ENCODE measurements at regions not wholly inside any gene's neighbourhood (a gene's known extent, or its start where the extent isn't known, plus 50 kb on each side); places are given as distances from the start of the nearest gene placed in this dataset.

DNA sequence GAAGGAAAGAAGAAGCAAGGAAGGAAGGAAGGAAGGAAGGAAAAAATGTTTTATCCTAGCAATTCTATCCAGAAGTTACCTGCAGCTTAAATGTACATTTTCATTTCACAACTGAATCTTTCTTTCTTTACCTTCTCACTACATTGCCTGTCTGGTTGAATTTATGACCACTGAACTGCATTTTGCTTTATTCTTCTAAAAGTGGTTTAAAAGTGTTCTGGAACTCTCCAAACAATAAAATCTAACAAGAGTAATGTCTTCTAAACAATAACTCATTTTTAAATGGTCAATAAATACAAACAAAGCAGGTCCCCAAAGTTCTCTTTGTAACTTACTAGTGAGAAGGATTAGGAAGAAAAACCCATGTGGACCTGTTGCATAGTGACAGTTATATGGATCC lies 587.5 kb upstream of the NEGR1 start:
- Histone ChIP-seq H3K4me1 (ENCODE audit: control insufficient read depth, insufficient read depth, low read length) (no peaks in the 10 kb centered on the region), H3K36me3 (ENCODE audit: insufficient read depth, low read length) (no peaks in the 10 kb centered on the region), H3K4me2 (ENCODE audit: low read length) (no peak overlapping the region), H3K9me3 (replicated peaks; ENCODE audit: low read length) (no peaks in the 10 kb centered on the region), H3K9ac (ENCODE audit: low read depth, low read length) (no peak overlapping the region), H3K27me3 (ENCODE audit: control insufficient read depth, insufficient read depth, low read length) (no peaks in the 10 kb centered on the region), H3K4me3 (ENCODE audit: low read length) (no peak overlapping the region)

DNA sequence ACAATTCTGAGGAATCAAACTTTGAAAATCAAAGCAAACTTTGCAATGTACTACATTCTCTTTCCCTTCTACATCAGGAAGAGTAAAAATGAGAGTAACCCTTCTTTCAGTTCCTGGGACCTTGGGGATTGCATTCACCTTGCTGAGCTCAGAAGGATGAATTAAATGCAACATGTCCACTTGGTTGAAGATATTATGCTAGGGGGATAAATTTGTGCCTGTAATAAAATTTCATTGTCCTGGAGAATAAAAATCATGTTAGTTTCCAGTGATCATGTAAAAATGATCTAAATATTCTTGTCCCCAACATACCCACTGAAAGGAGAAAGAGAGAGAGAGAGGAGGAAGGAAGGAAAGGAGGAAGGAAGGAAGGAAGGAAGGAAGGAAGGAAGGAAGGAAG lies 587.1 kb upstream of the NEGR1 start:
- no peaks in the 10 kb centered on the region for H3K27me3 ChIP-seq (ENCODE audit: control insufficient read depth, insufficient read depth, low read length)
- H3K9me3 ChIP-seq (replicated peaks; ENCODE audit: low read length) = no peaks in the 10 kb centered on the region
- no peak overlapping the region for H3K4me3 ChIP-seq (ENCODE audit: low read length)
- H3K4me1 ChIP-seq (ENCODE audit: control insufficient read depth, insufficient read depth, low read length) = no peaks in the 10 kb centered on the region
- H3K9ac ChIP-seq (ENCODE audit: low read depth, low read length) = no peak overlapping the region
- H3K4me2 ChIP-seq (ENCODE audit: low read length) = no peak overlapping the region
- no peaks in the 10 kb centered on the region for H3K36me3 ChIP-seq (ENCODE audit: insufficient read depth, low read length)

DNA sequence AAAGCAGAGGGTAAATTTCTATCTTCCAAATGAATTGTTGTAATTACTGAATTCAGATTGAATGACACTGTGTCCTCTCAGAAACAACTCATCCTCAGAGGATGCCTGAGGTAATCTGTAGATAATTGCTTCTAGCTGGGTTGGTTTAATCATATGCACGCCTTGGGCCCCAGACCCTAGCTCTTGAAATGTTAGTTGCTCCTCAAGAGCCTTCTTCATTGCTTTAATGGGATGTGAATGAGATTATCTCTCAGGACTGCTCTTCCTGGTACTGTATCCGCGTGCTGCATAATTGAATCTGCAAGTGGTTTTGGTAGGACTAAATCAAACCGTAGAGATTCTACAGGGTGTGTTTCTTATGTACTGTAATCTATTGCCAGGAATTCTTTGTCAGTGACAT lies 569.3 kb upstream of the NEGR1 start:
- Histone ChIP-seq H3K9ac (ENCODE audit: low read depth, low read length) (no peak overlapping the region), H3K36me3 (ENCODE audit: insufficient read depth, low read length) (no peaks in the 10 kb centered on the region), H3K4me3 (ENCODE audit: low read length) (no peak overlapping the region), H3K9me3 (replicated peaks; ENCODE audit: low read length) (no peaks in the 10 kb centered on the region), H3K4me2 (ENCODE audit: low read length) (no peak overlapping the region), H3K27me3 (ENCODE audit: control insufficient read depth, insufficient read depth, low read length) (no peaks in the 10 kb centered on the region), H3K4me1 (ENCODE audit: control insufficient read depth, insufficient read depth, low read length) (no peaks in the 10 kb centered on the region)

- no peaks in the 10 kb centered on the region for H3K4me1 ChIP-seq (ENCODE audit: control insufficient read depth, insufficient read depth, low read length)
- H3K4me3 ChIP-seq (ENCODE audit: low read length) = no peak overlapping the region
- no peaks in the 10 kb centered on the region for H3K27me3 ChIP-seq (ENCODE audit: control insufficient read depth, insufficient read depth, low read length)
- H3K9me3 ChIP-seq (replicated peaks; ENCODE audit: low read length) = no peaks in the 10 kb centered on the region
- H3K4me2 ChIP-seq (ENCODE audit: low read length) = no peak overlapping the region
- no peaks in the 10 kb centered on the region for H3K36me3 ChIP-seq (ENCODE audit: insufficient read depth, low read length)
- no peak overlapping the region for H3K9ac ChIP-seq (ENCODE audit: low read depth, low read length)
These were observed 566.7 kb upstream of the NEGR1 start for GRCh38 chr1:72848997-72849396.

DNA sequence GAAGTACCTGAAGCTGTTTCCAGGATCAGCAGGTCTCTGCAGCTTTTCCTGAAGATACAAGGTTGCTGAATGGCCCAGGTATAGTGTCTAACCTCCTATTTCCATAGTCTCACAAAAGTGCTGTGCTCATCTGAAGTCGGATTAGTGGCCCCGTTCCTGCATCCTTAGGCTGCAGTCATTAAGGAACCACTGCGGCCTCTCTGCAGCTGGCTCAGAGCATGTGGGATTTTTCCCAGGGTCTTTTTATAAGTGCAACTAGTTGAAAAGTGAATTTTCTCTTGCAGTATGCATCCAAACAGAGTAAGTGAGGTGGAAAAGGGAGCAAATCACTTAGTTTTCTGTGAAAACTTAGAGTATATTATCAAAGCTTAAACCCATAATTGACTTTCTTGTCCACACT lies 565.3 kb upstream of the NEGR1 start:
- Histone ChIP-seq H3K27me3 (ENCODE audit: control insufficient read depth, insufficient read depth, low read length) (no peaks in the 10 kb centered on the region), H3K4me2 (ENCODE audit: low read length) (no peak overlapping the region), H3K9ac (ENCODE audit: low read depth, low read length) (no peak overlapping the region), H3K4me1 (ENCODE audit: control insufficient read depth, insufficient read depth, low read length) (no peaks in the 10 kb centered on the region), H3K36me3 (ENCODE audit: insufficient read depth, low read length) (no peaks in the 10 kb centered on the region), H3K4me3 (ENCODE audit: low read length) (no peak overlapping the region), H3K9me3 (replicated peaks; ENCODE audit: low read length) (no peaks in the 10 kb centered on the region)

DNA sequence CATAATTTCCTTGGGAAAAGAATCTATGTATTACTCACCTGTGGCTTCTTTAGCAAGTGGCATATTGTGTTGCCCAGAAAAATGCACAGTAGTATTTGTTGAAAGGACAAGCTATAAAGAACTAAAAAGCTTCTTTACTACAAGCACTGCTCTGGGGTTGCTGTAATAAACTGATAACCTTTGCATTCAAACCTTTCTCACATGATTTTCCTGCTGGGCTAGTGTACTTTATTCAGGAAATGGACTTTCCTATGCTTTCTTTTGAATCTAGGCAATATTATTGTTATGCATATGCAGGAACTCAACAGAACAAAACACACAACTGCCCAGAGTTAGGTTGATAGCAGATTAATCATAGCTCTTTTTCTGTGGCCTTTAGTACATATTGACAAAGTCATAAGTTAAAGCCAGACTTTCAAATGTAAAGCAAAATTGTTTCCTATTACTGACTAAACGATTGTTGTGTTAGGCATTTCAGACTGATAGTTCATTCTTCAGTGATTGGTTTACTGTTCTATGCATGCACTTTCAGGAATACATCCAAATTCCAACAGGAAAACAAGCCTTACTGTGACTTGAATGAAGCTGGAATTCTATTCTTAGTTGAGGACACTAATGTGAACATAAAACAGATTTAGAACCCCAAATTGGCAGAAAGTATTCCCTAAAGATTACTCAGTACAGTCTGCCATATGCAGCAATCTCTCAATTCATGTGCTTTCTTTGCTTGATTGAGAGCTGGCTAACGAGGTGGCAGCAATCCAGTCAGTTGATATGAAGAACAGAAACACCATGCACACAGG lies 564.3 kb upstream of the NEGR1 start:
- Histone ChIP-seq H3K36me3 (ENCODE audit: insufficient read depth, low read length) (no peaks in the 10 kb centered on the region), H3K4me2 (ENCODE audit: low read length) (no peak overlapping the region), H3K9me3 (replicated peaks; ENCODE audit: low read length) (no peaks in the 10 kb centered on the region), H3K9ac (ENCODE audit: low read depth, low read length) (no peak overlapping the region), H3K4me1 (ENCODE audit: control insufficient read depth, insufficient read depth, low read length) (no peaks in the 10 kb centered on the region), H3K4me3 (ENCODE audit: low read length) (no peak overlapping the region), H3K27me3 (ENCODE audit: control insufficient read depth, insufficient read depth, low read length) (no peaks in the 10 kb centered on the region)

- Histone ChIP-seq H3K27me3 (ENCODE audit: control insufficient read depth, insufficient read depth, low read length) (no peaks in the 10 kb centered on the region), H3K4me2 (ENCODE audit: low read length) (no peak overlapping the region), H3K9ac (ENCODE audit: low read depth, low read length) (no peak overlapping the region), H3K4me1 (ENCODE audit: control insufficient read depth, insufficient read depth, low read length) (no peaks in the 10 kb centered on the region), H3K4me3 (ENCODE audit: low read length) (no peak overlapping the region), H3K36me3 (ENCODE audit: insufficient read depth, low read length) (no peaks in the 10 kb centered on the region), H3K9me3 (replicated peaks; ENCODE audit: low read length) (no peaks in the 10 kb centered on the region)
These were observed 563.6 kb upstream of the NEGR1 start for GRCh38 chr1:72845981-72846380.

DNA sequence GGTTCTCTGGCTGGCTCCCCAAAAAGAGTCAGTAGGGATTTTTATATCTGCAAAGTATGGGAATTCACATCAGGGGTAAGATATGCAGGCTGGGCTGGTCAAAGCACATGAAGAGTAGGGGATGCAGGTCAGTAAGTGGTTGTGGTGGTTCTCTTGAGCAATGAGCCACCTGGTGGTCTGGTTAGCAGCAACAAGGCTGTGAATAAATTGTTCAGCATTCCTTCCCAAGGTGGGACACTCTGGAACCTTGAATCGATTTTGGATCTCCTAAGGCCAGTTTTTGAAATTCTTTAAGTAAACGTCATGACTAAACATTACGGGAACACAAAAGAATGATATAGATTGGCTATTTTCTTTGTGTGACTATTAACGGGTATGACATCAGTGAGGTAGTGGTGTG lies 563.0 kb upstream of the NEGR1 start:
- H3K9me3 ChIP-seq (replicated peaks; ENCODE audit: low read length) = no peaks in the 10 kb centered on the region
- no peak overlapping the region for H3K4me3 ChIP-seq (ENCODE audit: low read length)
- no peaks in the 10 kb centered on the region for H3K4me1 ChIP-seq (ENCODE audit: control insufficient read depth, insufficient read depth, low read length)
- no peaks in the 10 kb centered on the region for H3K36me3 ChIP-seq (ENCODE audit: insufficient read depth, low read length)
- no peak overlapping the region for H3K9ac ChIP-seq (ENCODE audit: low read depth, low read length)
- H3K27me3 ChIP-seq (ENCODE audit: control insufficient read depth, insufficient read depth, low read length) = no peaks in the 10 kb centered on the region
- H3K4me2 ChIP-seq (ENCODE audit: low read length) = no peak overlapping the region

DNA sequence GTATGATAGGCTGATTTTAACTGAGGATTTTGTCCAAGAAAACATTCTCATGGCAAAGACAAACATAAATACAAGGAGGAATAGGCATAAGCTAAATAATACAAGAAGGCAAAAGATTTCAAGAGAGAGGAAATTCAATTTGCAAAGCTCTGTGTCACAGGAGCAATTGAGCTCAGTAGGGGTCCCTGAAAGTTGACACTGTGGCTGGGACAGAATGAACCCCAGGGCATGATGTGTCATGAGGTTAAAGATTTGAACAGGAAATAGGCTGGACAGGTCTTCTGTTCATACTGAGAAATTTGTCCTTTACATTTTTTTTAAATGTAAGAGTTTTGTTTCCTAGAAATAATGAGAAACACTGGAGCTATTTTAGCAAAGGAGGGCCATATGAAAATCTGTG lies 555.4 kb upstream of the NEGR1 start:
- Histone ChIP-seq H3K4me2 (ENCODE audit: low read length) (no peak overlapping the region), H3K9me3 (replicated peaks; ENCODE audit: low read length) (no peaks in the 10 kb centered on the region), H3K36me3 (ENCODE audit: insufficient read depth, low read length) (no peaks in the 10 kb centered on the region), H3K9ac (ENCODE audit: low read depth, low read length) (no peak overlapping the region), H3K27me3 (ENCODE audit: control insufficient read depth, insufficient read depth, low read length) (no peaks in the 10 kb centered on the region), H3K4me1 (ENCODE audit: control insufficient read depth, insufficient read depth, low read length) (no peaks in the 10 kb centered on the region), H3K4me3 (ENCODE audit: low read length) (no peak overlapping the region)

DNA sequence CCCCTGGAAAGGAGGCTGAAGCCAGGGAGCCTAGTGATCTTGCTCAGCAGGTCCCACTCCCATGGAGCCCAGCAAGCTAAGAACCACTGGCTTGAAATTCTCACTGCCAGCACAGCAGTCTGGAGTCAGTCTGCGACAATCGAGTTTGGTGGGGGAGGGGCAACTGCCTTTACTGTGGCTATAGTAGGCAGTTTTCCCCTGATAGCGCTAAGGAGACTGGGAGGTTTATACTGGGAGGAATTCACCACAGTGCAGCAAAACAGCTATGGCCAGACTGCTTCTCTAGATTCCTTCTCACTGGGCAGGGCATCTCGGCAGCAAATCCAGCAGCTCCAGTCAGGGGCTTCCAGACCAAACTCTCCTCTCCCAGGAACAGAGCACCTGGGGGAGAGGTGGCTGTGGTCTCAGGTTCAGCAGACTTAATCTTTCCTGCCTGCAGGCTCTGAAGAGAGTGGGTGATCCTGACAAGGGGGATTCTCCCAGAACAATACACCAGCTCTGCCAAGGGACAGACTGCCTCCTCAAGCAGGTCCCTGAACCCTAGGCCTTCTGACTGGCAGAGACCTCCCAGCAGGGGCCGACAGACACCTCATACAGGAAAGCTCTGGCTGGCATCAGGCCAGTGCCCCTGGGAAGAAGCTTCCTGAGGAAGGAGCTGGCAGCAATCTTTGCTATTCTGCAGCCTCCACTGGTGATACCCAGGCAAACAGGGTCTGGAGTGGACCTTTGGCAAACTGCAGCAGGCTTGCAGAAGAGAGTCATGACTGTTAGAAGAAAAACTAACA lies 548.5 kb upstream of the NEGR1 start:
- no peak overlapping the region for H3K4me3 ChIP-seq (ENCODE audit: low read length)
- H3K4me2 ChIP-seq (ENCODE audit: low read length) = no peak overlapping the region
- H3K9me3 ChIP-seq (replicated peaks; ENCODE audit: low read length) = no peaks in the 10 kb centered on the region
- H3K4me1 ChIP-seq (ENCODE audit: control insufficient read depth, insufficient read depth, low read length) = no peaks in the 10 kb centered on the region
- no peaks in the 10 kb centered on the region for H3K27me3 ChIP-seq (ENCODE audit: control insufficient read depth, insufficient read depth, low read length)
- no peaks in the 10 kb centered on the region for H3K36me3 ChIP-seq (ENCODE audit: insufficient read depth, low read length)
- no peak overlapping the region for H3K9ac ChIP-seq (ENCODE audit: low read depth, low read length)

DNA sequence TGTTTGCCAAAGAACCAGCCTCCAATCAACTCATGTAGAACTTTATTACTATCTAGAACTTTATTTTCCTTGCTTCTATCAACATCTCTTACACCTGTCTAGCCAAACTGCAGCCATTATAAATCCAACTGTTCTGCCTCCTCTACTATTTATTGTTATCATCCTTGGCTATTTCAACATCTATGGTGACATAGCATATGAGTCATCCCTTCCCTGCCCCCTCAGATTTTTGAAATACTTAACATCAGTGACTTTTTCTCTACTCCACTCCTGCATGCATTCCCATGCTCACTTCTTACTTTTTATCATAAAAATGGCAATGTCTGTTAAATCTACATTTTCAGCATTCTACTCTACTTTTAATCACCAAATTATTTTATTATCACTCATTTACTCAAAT lies 544.9 kb upstream of the NEGR1 start:
- no peaks in the 10 kb centered on the region for H3K4me1 ChIP-seq (ENCODE audit: control insufficient read depth, insufficient read depth, low read length)
- H3K36me3 ChIP-seq (ENCODE audit: insufficient read depth, low read length) = no peaks in the 10 kb centered on the region
- H3K27me3 ChIP-seq (ENCODE audit: control insufficient read depth, insufficient read depth, low read length) = no peaks in the 10 kb centered on the region
- H3K4me2 ChIP-seq (ENCODE audit: low read length) = no peak overlapping the region
- no peaks in the 10 kb centered on the region for H3K9me3 ChIP-seq (replicated peaks; ENCODE audit: low read length)
- no peak overlapping the region for H3K9ac ChIP-seq (ENCODE audit: low read depth, low read length)
- no peak overlapping the region for H3K4me3 ChIP-seq (ENCODE audit: low read length)

DNA sequence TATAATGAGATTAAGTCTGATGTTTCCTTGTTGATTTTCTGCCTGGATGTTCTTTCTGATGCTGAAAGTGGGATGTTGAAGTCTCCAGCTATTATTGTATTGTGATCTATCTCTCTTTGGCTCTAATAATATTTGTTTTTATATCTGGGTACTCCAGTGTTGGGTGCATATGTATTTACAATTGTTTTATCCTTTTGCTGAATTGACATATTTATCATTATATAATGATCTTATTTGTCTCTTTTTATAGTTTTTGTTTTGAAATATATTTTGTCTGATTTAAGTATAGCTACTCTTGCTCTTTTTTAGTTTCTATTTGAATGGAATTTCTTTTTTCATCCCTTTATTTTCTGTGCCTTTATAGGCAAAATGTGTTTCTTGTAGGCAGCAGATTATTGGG lies 522.2 kb upstream of the NEGR1 start:
- Histone ChIP-seq H3K4me2 (ENCODE audit: low read length) (no peak overlapping the region), H3K4me3 (ENCODE audit: low read length) (no peak overlapping the region), H3K9ac (ENCODE audit: low read depth, low read length) (no peak overlapping the region), H3K9me3 (replicated peaks; ENCODE audit: low read length) (no peaks in the 10 kb centered on the region), H3K4me1 (ENCODE audit: control insufficient read depth, insufficient read depth, low read length) (no peaks in the 10 kb centered on the region), H3K27me3 (ENCODE audit: control insufficient read depth, insufficient read depth, low read length) (no peaks in the 10 kb centered on the region), H3K36me3 (ENCODE audit: insufficient read depth, low read length) (no peaks in the 10 kb centered on the region)
